BE2C (cell line): ENCODE measurements at regions not wholly inside any gene's neighbourhood (a gene's known extent, or its start where the extent isn't known, plus 50 kb on each side); places are given as distances from the start of the nearest gene placed in this dataset.

ENCODE experiments used
- DNase-seq: peaks from one replicate; pipeline ENCODE4 v3.0.0-alpha.2; 2020
- H3K27me3 ChIP-seq: fragments of 250-450 bp; sonication (Bioruptor Pico); 2 replicates; pipeline ENCODE4 v1.5.1; 2020; ENCODE audit warnings: mild to moderate bottlenecking
- H3K36me3 ChIP-seq: fragments of 250-450 bp; sonication (Bioruptor Pico); 2 replicates; pipeline ENCODE4 v1.5.1; 2020; ENCODE audit warnings: mild to moderate bottlenecking
- H3K4me1 ChIP-seq: fragments of 250-450 bp; sonication (Bioruptor Pico); 2 replicates; pipeline ENCODE4 v1.5.1; 2020
- H3K4me3 ChIP-seq: 2 replicates; pipeline ENCODE4 v1.5.1; 2011; ENCODE audit warnings: low read depth, low read length
- H3K9me3 ChIP-seq: fragments of 250-450 bp; sonication (Bioruptor Pico); 2 replicates; pipeline ENCODE4 v1.5.1; 2020
- CTCF ChIP-seq: IDR thresholded peaks from 2 replicates; pipeline ENCODE4 v1.5.1; 2012; ENCODE audit warnings: mild to moderate bottlenecking, low read depth, low read length

- Histone ChIP-seq H3K27me3 (no peaks in the 10 kb centered on the region), H3K4me3 (no peak overlapping the region), H3K36me3 (no peaks in the 10 kb centered on the region), H3K4me1 (peaks cover 28% of the 10 kb centered on the region), H3K9me3 (no peaks in the 10 kb centered on the region)
- TF ChIP-seq CTCF: no peak
- no peak for DNase-seq
These were observed 148.1 kb upstream of the C14orf180 start for GRCh38 chr14:104431351-104431928.

- H3K27me3 ChIP-seq: no peaks in the 10 kb centered on the region
- TF ChIP-seq CTCF: no peak
- H3K4me1 ChIP-seq: peaks cover 31% of the 10 kb centered on the region
- H3K36me3 ChIP-seq: no peaks in the 10 kb centered on the region
- no peaks in the 10 kb centered on the region for H3K9me3 ChIP-seq
- peak; percentile 37 for DNase-seq
- no peak overlapping the region for H3K4me3 ChIP-seq
These were observed 147.5 kb upstream of the C14orf180 start for GRCh38 chr14:104431929-104432541.

GRCh38 chr14:104432611-104433231, 146.8 kb upstream of the C14orf180 start:
- TF ChIP-seq CTCF: no peak
- no peak for DNase-seq
- H3K36me3 ChIP-seq: no peaks in the 10 kb centered on the region
- H3K4me1 ChIP-seq: peaks cover 29% of the 10 kb centered on the region
- H3K27me3 ChIP-seq: no peaks in the 10 kb centered on the region
- H3K9me3 ChIP-seq: no peaks in the 10 kb centered on the region
- H3K4me3 ChIP-seq: no peak overlapping the region

- Histone ChIP-seq H3K9me3 (no peaks in the 10 kb centered on the region), H3K36me3 (no peaks in the 10 kb centered on the region), H3K27me3 (no peaks in the 10 kb centered on the region), H3K4me3 (no peak overlapping the region), H3K4me1 (peaks cover 29% of the 10 kb centered on the region)
- no peak for TF ChIP-seq CTCF
- DNase-seq: no peak
These were observed 146.0 kb upstream of the C14orf180 start for GRCh38 chr14:104433401-104434213.

- peaks cover 29% of the 10 kb centered on the region for H3K4me1 ChIP-seq
- H3K27me3 ChIP-seq: no peaks in the 10 kb centered on the region
- H3K4me3 ChIP-seq: no peak overlapping the region
- no peak for TF ChIP-seq CTCF
- H3K36me3 ChIP-seq: no peaks in the 10 kb centered on the region
- H3K9me3 ChIP-seq: no peaks in the 10 kb centered on the region
- DNase-seq: no peak
These were observed 145.1 kb upstream of the C14orf180 start for GRCh38 chr14:104434214-104435076.
